H1 (cell line): ENCODE measurements at regions not wholly inside any gene's neighbourhood (a gene's known extent, or its start where the extent isn't known, plus 50 kb on each side); places are given as distances from the start of the nearest gene placed in this dataset.

Experiments used
- CBX8 ChIP-seq: fragments of 300-800, 300-1000 bp; sonication (generic); IDR thresholded peaks from 2 replicates; pipeline ENCODE4 v1.7.1; 2016; ENCODE audit warnings: low read depth, low read length, borderline replicate concordance
- FOSL1 ChIP-seq: IDR thresholded peaks from 2 replicates; pipeline ENCODE4 v1.6.1; 2011; ENCODE audit warnings: mild to moderate bottlenecking, low read depth, low read length, moderate library complexity; ENCODE audit not compliant: insufficient read depth
- JUND ChIP-seq: IDR thresholded peaks from 2 replicates; pipeline ENCODE4 v1.6.1; 2011; ENCODE audit warnings: mild to moderate bottlenecking, improper control_type of control experiment, low read length
- MAFK ChIP-seq: IDR thresholded peaks from 2 replicates; pipeline ENCODE4 v1.6.1; 2012; ENCODE audit warnings: low read depth, mild to moderate bottlenecking, improper control_type of control experiment, low read length
- MAX ChIP-seq: IDR thresholded peaks from 2 replicates; pipeline ENCODE4 v1.6.1; 2012; ENCODE audit warnings: inconsistent platforms
- NANOG ChIP-seq: IDR thresholded peaks from 2 replicates; pipeline ENCODE4 v1.6.1; 2011; ENCODE audit warnings: low read length, low read depth, mild to moderate bottlenecking, inconsistent platforms; ENCODE audit not compliant: insufficient read depth, poor library complexity, severe bottlenecking
- NRF1 ChIP-seq: IDR thresholded peaks from 2 replicates; pipeline ENCODE4 v1.6.1; 2011; ENCODE audit warnings: mild to moderate bottlenecking, low read depth, low read length, improper control_type of control experiment
- SAP30 ChIP-seq: fragments of 300-600 bp; sonication (generic); IDR thresholded peaks from 2 replicates; pipeline ENCODE4 v1.7.1; 2012; ENCODE audit warnings: low read length, moderate library complexity, mild to moderate bottlenecking, inconsistent platforms; ENCODE audit not compliant: insufficient read depth, insufficient replicate concordance
- SP2 ChIP-seq: IDR thresholded peaks from 2 replicates; pipeline ENCODE4 v1.6.1; 2012; ENCODE audit warnings: mild to moderate bottlenecking, low read length, inconsistent platforms
- TBP ChIP-seq: IDR thresholded peaks from 2 replicates; pipeline ENCODE4 v1.6.1; 2011; ENCODE audit warnings: low read depth, low read length, improper control_type of control experiment
- TEAD4 ChIP-seq: IDR thresholded peaks from 2 replicates; pipeline ENCODE4 v1.6.1; 2012; ENCODE audit warnings: low read depth, low read length, inconsistent platforms, mixed read lengths
- YY1 ChIP-seq: IDR thresholded peaks from 2 replicates; pipeline ENCODE4 v1.6.1; 2011; ENCODE audit warnings: low read depth, mild to moderate bottlenecking, low read length

- no peak for TF ChIP-seq SP2
- peak; percentile 47; the same call in 1 of the 2 replicates for TF ChIP-seq TBP
- TF ChIP-seq TEAD4, result no peak
- TF ChIP-seq YY1, result no peak
- no peak for TF ChIP-seq JUND
- no peak for TF ChIP-seq NANOG
- TF ChIP-seq CBX8, result no peak
- no peak for TF ChIP-seq MAX
- no peak for TF ChIP-seq FOSL1
- TF ChIP-seq NRF1, result no peak
- no peak for TF ChIP-seq MAFK
- no peak for TF ChIP-seq SAP30
Observed at GRCh38 chr13:23979361-23980159, 82.3 kb upstream of the C1QTNF9B start (continued).
